Erythroblast (primary cell): ENCODE measurements at regions not wholly inside any gene's neighbourhood (a gene's known extent, or its start where the extent isn't known, plus 50 kb on each side); places are given as distances from the start of the nearest gene placed in this dataset.
A peak's percentile ranks its signal among the peaks of the same experiment; 100 is the strongest.
"Not testable (repeated sequence)": the region's sequence is repeated elsewhere in the genome, so short reads cannot be mapped to it uniquely, and the experiment has no call there.

Experiments used
- DNase-seq, 2 experiments: peaks; one replicate each; lab custom pipeline; 2025; lab: John Stamatoyannopoulos, UW
- GATA1 ChIP-seq: IDR thresholded peaks from 2 replicates; pipeline ENCODE4 v1.6.1; 2011; ENCODE audit warnings: low read depth, mild to moderate bottlenecking, control low read depth, low read length, moderate library complexity
- POLR2A ChIP-seq: IDR thresholded peaks from 2 replicates; pipeline ENCODE4 v1.6.1; 2011; ENCODE audit warnings: mild to moderate bottlenecking, low read length

DNA sequence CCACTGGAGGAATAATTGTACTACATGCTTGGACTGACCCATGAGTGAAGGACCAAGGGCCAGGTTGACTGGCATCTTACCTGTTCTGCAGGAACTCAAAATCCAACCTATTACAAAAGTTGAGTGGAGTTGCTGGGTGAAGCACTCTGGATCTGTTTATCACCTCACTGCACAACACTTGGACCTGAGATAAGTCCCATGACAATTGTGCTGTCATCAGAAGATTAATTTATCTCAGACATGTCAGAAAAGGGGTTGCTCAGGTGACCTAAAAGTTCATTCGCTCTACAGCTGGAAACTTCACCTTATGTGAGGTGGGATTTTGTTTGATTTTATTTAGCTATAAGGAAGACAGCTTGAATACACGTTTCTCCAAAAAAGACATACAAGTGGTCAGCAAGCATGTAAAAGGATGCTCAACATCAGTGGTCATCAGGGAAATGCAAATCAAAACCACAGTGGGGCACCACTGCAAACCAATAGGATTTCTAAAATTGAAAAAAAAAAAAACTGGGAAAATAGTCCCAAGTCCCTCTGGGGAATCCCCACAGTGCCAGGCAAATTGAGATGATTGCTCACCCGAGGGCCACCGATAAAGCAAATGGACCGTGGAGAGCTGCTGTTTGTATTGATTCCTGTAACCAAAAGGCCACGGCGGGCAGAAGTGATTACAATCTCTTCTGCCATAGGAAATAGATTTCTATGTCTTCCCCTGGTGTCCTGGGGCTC, 65.8 kb upstream of the SLC35F5 start:
- TF ChIP-seq GATA1 (no peak), POLR2A (no peak)

DNA sequence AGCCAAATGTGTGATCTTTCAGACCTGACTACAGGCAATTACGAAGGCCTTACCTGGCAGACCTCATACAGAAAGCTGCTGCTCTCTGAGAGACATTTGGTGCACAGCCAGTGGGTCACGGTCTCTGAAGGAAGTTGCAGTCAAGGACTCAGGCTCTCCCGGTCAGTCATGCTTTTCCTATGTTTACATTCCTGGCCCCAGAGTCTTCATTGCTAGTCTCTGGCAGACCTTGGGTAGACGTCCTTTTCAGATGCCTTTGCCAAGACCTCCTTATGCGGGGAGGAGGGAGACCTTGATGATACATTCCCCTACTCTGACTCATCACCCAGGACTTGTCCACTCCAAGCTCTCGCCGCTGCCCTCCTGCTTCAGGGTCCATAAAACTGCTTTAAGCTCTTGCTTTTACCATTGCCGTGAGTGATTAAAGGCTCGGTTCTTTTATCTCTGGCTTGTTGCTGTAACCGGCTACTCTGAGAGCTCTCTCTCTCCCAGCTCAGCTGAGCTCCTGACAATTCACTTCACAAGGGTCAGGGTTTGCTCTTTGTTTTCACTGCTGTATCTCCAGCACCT, 62.0 kb upstream of the SLC35F5 start:
- TF ChIP-seq POLR2A (no peak), GATA1 (no peak)
- peak in 1 of 2 experiments; percentile 6 for DNase-seq

More for the DNA sequence above, 65.8 kb upstream of the SLC35F5 start:
- DNase-seq, result peak; percentile 30 to 72

DNA sequence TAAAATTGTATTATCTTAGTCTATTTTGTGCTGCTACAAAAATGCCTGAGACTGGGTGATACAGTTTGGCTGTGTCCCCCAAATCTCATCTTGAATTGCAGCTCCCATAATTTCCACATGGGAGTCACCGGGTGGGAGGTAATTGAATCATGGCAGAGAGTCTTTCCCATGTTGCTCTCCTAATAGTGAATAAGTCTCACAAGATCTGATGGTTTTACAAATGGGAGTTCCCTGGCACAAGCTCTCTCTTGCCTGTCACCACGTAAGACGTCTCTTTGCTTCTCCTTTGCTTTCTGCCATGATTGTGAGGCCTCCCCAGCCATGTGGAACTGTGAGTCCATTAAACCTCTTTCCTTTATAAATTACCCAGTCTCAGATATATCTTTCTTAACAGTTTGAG, 57.0 kb upstream of the SLC35F5 start:
- DNase-seq, result not testable (repeated sequence)

DNA sequence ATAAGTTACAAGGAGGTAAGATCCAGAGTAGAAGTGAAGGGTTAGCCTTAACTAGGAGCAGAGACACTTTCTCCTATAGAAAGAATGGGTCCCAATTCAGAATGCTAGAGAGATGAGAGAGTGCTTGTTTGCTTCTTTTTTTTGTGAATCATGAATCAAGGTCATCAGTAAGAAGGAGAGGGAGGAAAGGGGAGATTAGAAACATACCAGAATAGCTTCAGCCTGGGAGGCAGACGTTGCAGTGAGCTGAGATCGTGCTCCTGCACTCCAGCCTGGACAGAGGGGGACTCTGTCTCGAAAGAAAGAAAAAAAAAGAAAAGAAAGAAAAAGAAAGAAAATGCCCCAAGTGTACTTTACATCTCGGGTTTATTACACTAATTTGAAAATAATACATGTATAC, 55.8 kb upstream of the SLC35F5 start:
- TF ChIP-seq GATA1 (no peak), POLR2A (no peak)
- DNase-seq, result no peak

DNA sequence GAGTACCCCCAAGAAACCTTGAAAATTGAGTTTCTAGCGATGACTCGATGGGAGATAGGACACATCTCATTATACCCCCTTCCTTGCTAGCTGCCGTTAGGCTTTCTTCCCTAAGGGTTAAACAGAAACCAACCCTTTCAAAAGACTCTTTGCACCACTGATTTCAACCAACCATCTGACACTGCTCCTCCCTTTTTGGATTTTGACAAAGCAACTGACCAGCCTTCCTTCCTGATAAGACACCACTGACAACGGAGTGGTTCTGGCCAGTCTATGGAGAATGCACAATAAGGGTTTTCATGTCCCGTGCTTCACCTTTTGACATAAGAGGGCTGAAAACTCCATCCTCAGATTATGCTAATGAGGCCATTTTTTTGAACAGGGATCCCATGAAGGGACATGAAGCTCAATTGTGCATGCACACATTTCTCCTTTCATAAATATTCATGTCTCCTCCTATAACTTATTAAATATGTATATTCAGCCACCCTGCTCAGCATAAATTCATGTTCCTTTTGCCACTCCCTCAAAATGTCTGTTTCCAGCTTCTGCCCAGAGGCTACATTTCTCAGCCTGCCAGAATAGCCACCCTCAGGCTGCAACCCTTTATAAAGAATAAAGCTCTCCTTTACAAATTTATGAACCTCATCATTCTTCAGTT, 52.8 kb upstream of the SLC35F5 start:
- no peak for DNase-seq
- TF ChIP-seq POLR2A, result no peak
- no peak for TF ChIP-seq GATA1

DNA sequence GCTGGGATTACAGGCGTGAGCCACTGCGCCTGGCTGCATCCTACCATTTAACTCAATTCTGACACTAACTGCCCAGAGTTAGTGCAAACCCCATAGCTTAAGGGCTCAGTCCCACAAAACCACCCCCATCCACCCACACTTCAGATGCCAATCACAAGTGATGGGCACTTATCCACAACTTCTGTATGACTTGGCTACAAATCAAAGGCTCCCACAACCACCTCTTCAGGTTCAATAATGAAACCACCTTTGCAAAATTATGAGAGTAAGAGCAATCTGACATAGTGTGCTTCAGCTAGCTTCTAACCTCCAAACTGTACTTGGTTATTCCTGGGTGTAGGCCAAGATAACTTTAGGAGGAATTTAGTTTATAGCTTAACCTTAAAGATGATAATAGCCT, 51.3 kb upstream of the SLC35F5 start:
- TF ChIP-seq GATA1 (no peak), POLR2A (no peak)
- no peak for DNase-seq

DNA sequence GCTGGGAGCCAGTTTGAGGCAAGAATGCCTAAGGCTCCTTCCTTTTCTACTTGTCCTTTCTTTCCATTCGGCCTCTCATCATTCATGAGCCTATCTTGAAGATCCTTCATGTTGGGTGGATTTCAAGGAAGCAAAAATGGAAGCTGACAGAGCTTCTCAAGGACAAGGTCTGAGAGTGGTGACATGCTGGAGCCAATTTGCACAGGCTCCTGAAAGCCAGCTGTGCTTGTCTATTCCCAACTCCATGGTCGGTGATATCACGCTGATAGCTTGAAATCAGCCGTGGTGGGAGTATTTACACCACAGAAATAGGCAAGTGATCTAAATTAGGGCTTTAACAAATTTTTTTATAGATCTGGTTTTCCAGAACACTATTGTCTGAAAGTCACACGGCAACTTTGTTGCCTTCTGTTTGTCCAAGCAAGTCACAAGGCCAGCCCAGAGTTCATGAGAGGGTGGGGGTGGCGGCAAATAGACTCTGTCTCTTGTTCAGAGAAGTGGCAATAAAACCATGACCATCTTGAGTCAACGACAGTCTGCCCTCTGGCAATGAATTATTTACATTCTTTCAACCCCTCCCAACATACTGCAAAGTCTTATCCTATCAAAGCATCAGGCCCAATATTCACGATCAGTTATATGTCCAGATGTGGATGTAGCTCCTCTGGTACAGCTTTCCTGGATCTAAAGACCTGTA, 49.9 kb upstream of the SLC35F5 start:
- no peak for TF ChIP-seq GATA1
- no peak for DNase-seq
